GM12873 (cell line): ENCODE measurements at regions not wholly inside any gene's neighbourhood (a gene's known extent, or its start where the extent isn't known, plus 50 kb on each side); places are given as distances from the start of the nearest gene placed in this dataset.

ENCODE experiments used
- CTCF ChIP-seq: IDR thresholded peaks from 2 replicates; pipeline ENCODE4 v1.5.1; 2012; ENCODE audit warnings: low read depth, mild to moderate bottlenecking, moderate library complexity, low read length, control low read depth; ENCODE audit not compliant: insufficient read depth; ENCODE audit errors: missing control alignments

DNA sequence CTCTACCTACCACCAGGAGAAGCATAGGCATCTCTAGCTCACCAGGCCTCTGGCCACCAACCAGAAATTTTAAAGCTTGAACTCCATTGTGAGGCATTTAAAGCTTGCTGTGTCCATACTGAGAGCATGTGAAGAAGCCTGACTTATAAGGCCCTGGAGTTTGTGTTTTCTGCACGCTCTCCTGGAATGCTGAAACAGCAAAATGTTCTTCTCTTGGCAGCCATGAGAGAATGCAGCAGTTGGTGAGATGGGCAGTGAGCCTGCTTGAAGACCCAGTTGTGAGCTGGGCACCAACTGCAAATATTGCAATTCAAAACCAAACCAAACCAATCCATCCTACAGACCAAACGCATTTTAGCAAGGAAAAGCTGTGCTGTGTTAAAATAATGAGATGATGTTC, 170.0 kb upstream of the IVNS1ABP start:
- TF ChIP-seq CTCF: no peak

- TF ChIP-seq CTCF: no peak
Measured at GRCh38 chr1:185486346-185486745, 169.3 kb upstream of the IVNS1ABP start.

- TF ChIP-seq CTCF: no peak
Measured at GRCh38 chr1:185483664-185484450, 166.8 kb upstream of the IVNS1ABP start.

DNA sequence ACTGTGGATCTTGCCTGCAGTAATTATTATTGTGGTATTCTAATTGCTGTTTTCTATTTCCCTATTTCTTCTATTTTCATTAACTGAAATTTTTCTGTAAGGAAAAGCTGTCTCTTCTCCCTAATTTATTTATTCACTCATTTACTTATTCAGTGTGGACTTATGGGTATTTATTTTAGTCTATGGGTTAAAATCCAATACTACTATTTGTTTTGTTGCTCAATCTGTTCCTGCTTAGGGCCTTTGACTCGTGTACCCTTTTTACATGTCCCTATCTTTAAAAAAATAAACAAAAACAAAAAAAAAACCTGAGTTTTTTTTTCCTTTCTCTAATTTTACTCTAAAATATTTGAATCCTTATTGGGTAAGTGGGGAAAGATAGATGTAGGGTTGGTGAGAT, 166.2 kb upstream of the IVNS1ABP start:
- TF ChIP-seq CTCF: no peak

- no peak for TF ChIP-seq CTCF
Measured at GRCh38 chr1:185480545-185480944, 163.5 kb upstream of the IVNS1ABP start.

GRCh38 chr1:185479796-185480195, 162.8 kb upstream of the IVNS1ABP start:
- TF ChIP-seq CTCF: no peak

- no peak for TF ChIP-seq CTCF
Measured at GRCh38 chr1:185478877-185479276, 161.8 kb upstream of the IVNS1ABP start.
